ENCODE measurements at regions not wholly inside any gene's neighbourhood (a gene's known extent, or its start where the extent isn't known, plus 50 kb on each side); places are given as distances from the start of the nearest gene placed in this dataset.

GRCh38 chr6:30804333-30804732, 60.0 kb upstream of the IER3 start:
- Histone ChIP-seq H3K9me3 (ENCODE audit: insufficient read depth, low read depth, low read length) (no peaks in the 10 kb centered on the region), H3K4me1 (ENCODE audit: insufficient read depth, low read length, poor library complexity, severe bottlenecking) (no peaks in the 10 kb centered on the region)

GRCh38 chr6:30802731-30803130, 58.4 kb upstream of the IER3 start:
- Histone ChIP-seq H3K9ac (ENCODE audit: low read depth, low read length, poor library complexity, severe bottlenecking) (no peak overlapping the region), H3K79me2 (ENCODE audit: insufficient read depth, low read length) (no peaks in the 10 kb centered on the region), H3K4me1 (ENCODE audit: insufficient read depth, low read length, poor library complexity, severe bottlenecking) (no peaks in the 10 kb centered on the region), H3K4me2 (ENCODE audit: low read depth, low read length, poor library complexity, severe bottlenecking) (no peak overlapping the region), H2AFZ (ENCODE audit: low read length) (no peak overlapping the region), H3K4me3 (ENCODE audit: low read length, poor library complexity, severe bottlenecking) (no peak overlapping the region), H3K27me3 (ENCODE audit: insufficient read depth, low read length, poor library complexity, severe bottlenecking) (no peaks in the 10 kb centered on the region), H4K20me1 (ENCODE audit: insufficient read depth, low read length, poor library complexity, severe bottlenecking) (no peaks in the 10 kb centered on the region), H3K9me3 (ENCODE audit: insufficient read depth, low read depth, low read length) (no peaks in the 10 kb centered on the region), H3K36me3 (ENCODE audit: insufficient read depth, low read length) (no peaks in the 10 kb centered on the region), H3F3A (ENCODE audit: low read depth) (no peaks in the 10 kb centered on the region), H3K9me2 (replicated peaks; ENCODE audit: low read depth, low read length) (no peaks in the 10 kb centered on the region)
- TF ChIP-seq CTCF (conservative IDR thresholded peaks at IDR 0.05; ENCODE audit: low read length) = no peak
- TF ChIP-seq EZH2phosphoT487 (IDR thresholded peaks at IDR 0.05; ENCODE audit: borderline replicate concordance) = no peak

More at GRCh38 chr6:30804333-30804732, 60.0 kb upstream of the IER3 start:
- no peak overlapping the region for H3K4me3 ChIP-seq (ENCODE audit: low read length, poor library complexity, severe bottlenecking)
- H3K36me3 ChIP-seq (ENCODE audit: insufficient read depth, low read length) = no peaks in the 10 kb centered on the region
- H2AFZ ChIP-seq (ENCODE audit: low read length) = no peak overlapping the region
- TF ChIP-seq EZH2phosphoT487 (IDR thresholded peaks at IDR 0.05; ENCODE audit: borderline replicate concordance) (no peak), CTCF (conservative IDR thresholded peaks at IDR 0.05; ENCODE audit: low read length) (no peak)
- H3K79me2 ChIP-seq (ENCODE audit: insufficient read depth, low read length) = no peaks in the 10 kb centered on the region
- no peaks in the 10 kb centered on the region for H3K9me2 ChIP-seq (replicated peaks; ENCODE audit: low read depth, low read length)
- H4K20me1 ChIP-seq (ENCODE audit: insufficient read depth, low read length, poor library complexity, severe bottlenecking) = no peaks in the 10 kb centered on the region
- no peak overlapping the region for H3K4me2 ChIP-seq (ENCODE audit: low read depth, low read length, poor library complexity, severe bottlenecking)
- no peaks in the 10 kb centered on the region for H3F3A ChIP-seq (ENCODE audit: low read depth)
- H3K27me3 ChIP-seq (ENCODE audit: insufficient read depth, low read length, poor library complexity, severe bottlenecking) = no peaks in the 10 kb centered on the region
- no peak overlapping the region for H3K9ac ChIP-seq (ENCODE audit: low read depth, low read length, poor library complexity, severe bottlenecking)

- no peaks in the 10 kb centered on the region for H3K27me3 ChIP-seq (ENCODE audit: insufficient read depth, low read length, poor library complexity, severe bottlenecking)
- H4K20me1 ChIP-seq (ENCODE audit: insufficient read depth, low read length, poor library complexity, severe bottlenecking) = no peaks in the 10 kb centered on the region
- no peak overlapping the region for H3K4me3 ChIP-seq (ENCODE audit: low read length, poor library complexity, severe bottlenecking)
- no peaks in the 10 kb centered on the region for H3K9me3 ChIP-seq (ENCODE audit: insufficient read depth, low read depth, low read length)
- no peak overlapping the region for H2AFZ ChIP-seq (ENCODE audit: low read length)
- no peak overlapping the region for H3K4me2 ChIP-seq (ENCODE audit: low read depth, low read length, poor library complexity, severe bottlenecking)
- H3K79me2 ChIP-seq (ENCODE audit: insufficient read depth, low read length) = no peaks in the 10 kb centered on the region
- H3K36me3 ChIP-seq (ENCODE audit: insufficient read depth, low read length) = no peaks in the 10 kb centered on the region
- no peak overlapping the region for H3K9ac ChIP-seq (ENCODE audit: low read depth, low read length, poor library complexity, severe bottlenecking)
- H3F3A ChIP-seq (ENCODE audit: low read depth) = no peaks in the 10 kb centered on the region
- TF ChIP-seq CTCF (conservative IDR thresholded peaks at IDR 0.05; ENCODE audit: low read length) (no peak), EZH2phosphoT487 (IDR thresholded peaks at IDR 0.05; ENCODE audit: borderline replicate concordance) (no peak)
- no peaks in the 10 kb centered on the region for H3K4me1 ChIP-seq (ENCODE audit: insufficient read depth, low read length, poor library complexity, severe bottlenecking)
- H3K9me2 ChIP-seq (replicated peaks; ENCODE audit: low read depth, low read length) = no peaks in the 10 kb centered on the region
Measured at GRCh38 chr6:30801950-30802349, 57.6 kb upstream of the IER3 start.
